ENCODE measurements at regions not wholly inside any gene's neighbourhood (a gene's known extent, or its start where the extent isn't known, plus 50 kb on each side); places are given as distances from the start of the nearest gene placed in this dataset.
"Not testable (repeated sequence)": the region's sequence is repeated elsewhere in the genome, so short reads cannot be mapped to it uniquely, and the experiment has no call there.

DNA sequence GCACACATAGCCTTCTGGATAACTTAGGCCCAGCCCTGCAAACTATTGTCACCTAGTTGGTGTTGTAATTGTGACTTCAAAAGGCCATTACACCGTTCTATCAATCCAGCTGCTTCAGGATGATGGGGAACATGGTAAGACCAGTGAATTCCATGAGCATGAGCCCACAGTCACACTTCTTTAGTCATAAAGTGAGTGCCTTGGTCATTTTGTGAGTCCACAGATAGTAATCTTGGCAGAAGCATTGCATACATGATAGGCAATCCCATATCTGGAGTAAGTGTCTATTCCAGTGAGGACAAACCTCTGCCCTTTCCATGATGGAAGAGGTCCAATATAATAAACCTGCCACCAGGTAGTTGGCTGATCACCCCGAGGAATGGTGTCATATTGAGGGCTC is 94.5 kb upstream of the RAI14 start:
- DNase-seq (ENCODE audit: low spot score): not testable (repeated sequence)

DNA sequence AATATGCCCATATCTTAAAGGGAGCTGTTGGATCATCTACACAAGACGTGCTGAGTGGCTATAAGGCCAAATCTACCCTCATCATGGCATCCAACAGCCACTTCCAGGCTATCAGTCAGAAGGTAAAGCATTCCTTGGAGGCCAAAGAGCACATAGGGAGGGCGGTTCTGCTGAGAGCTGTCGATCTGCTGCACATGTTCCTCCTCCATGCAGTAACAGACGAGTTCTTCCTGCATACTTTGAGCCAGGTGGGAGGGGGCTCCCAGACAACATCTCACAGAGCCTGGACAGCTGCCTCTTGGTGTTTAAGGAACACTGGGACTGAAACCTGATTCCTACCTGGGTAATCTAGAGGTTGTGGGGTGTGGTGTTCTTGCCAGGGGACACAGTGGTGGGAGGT is 93.3 kb upstream of the RAI14 start:
- DNase-seq (ENCODE audit: low spot score): no peak

DNA sequence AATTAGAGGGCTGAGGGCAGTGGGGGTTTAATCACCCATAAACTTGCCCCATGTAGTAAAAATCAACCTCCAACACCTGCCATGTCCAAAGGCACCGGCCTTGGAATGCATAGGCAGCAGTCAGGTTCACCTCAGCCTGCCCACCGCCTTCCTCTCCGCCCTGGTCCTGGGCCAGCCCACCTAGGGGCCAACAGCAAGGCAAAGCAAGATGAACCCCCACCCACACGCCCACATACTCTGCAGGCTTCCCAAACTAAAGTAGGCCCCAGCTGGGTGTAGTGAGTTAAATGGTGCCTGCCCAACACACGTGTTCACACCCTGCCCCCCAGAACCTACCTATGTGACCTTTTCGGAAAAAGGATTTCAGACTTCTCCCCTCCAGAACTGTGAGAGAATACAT is 92.9 kb upstream of the RAI14 start:
- no peak for DNase-seq (ENCODE audit: low spot score)

DNA sequence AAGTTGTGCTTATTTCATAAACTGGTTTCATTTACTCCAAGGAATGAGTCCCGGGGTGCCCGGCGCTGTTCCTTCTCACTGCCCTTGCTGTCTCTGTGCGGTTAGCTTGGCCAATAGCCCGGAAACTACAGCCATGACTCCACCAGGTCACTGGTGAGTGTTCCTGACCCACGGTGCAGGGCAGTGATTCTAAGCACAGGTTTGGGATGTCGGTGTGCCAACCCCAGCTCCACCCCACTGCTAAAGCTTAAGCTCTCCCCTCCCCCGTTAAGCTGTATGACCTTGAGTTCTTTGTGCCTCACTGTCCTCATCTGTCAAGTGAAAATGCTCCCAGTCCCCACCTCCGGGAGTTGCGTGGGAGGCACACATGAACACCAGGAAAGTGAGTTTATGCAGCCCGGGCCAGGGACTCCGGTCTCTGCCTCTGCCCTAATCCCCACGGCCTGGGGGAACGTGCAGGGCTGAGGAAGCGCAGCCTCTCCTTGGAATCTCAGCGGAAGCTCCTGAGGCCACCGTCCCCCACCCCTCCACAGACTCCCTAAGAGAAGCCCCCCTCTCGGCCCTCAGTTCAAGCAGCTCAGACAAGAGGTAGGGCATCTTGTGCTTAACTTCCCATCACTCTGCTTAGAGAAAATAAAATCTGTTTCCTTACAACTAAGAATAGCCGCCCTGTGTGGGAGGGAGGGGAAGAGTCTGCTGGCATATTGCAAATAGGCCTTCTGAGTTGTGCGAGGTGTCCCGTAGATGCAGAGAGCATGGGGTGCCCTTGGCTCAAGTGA is 92.0 kb upstream of the RAI14 start:
- DNase-seq (ENCODE audit: low spot score): no peak

DNA sequence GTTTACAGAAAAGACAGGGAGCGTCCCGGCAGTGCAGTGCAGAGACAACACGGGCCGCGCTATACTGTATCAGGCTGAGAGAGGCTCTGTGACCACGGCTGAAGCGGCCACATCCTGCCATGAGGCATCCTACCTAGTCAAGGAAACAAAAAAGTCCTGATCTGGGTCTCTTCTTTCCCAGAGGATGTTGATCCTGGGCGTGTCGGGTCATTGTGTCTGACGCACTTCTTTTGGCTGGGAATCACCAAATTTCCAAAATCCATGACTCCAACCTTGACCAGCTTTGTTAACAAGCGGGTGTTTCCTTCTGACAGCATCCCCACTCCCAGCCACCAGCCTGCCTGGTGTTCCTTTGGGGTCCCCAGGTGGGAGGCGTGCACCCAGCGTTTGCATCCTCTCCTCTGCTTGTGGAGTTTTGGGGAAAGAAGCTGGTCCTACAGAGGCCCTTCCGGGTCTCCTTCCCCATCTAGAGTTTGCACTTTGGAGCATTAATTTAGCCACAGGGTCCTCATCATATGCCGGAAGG is 91.4 kb upstream of the RAI14 start:
- DNase-seq (ENCODE audit: low spot score): no peak

DNA sequence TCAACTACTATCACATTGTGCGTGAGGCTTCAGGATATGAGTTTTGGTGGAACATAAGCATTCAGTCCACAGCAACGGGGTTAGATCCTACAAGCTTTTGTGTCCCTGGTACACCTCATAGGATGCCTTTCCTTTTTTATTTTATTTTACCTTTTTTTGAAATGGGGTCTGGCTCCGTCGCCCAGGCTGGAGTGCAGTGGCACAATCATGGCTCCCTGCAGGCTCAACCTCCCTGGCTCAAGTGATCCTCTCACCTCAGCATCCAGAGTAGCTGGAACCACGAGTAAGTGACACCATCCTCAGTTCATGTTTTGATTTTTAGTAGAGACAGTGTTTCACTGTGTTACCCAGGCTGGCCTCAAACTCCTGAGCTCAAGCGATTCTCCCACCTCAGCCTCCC is 86.0 kb upstream of the RAI14 start:
- no peak for DNase-seq (ENCODE audit: low spot score)

DNA sequence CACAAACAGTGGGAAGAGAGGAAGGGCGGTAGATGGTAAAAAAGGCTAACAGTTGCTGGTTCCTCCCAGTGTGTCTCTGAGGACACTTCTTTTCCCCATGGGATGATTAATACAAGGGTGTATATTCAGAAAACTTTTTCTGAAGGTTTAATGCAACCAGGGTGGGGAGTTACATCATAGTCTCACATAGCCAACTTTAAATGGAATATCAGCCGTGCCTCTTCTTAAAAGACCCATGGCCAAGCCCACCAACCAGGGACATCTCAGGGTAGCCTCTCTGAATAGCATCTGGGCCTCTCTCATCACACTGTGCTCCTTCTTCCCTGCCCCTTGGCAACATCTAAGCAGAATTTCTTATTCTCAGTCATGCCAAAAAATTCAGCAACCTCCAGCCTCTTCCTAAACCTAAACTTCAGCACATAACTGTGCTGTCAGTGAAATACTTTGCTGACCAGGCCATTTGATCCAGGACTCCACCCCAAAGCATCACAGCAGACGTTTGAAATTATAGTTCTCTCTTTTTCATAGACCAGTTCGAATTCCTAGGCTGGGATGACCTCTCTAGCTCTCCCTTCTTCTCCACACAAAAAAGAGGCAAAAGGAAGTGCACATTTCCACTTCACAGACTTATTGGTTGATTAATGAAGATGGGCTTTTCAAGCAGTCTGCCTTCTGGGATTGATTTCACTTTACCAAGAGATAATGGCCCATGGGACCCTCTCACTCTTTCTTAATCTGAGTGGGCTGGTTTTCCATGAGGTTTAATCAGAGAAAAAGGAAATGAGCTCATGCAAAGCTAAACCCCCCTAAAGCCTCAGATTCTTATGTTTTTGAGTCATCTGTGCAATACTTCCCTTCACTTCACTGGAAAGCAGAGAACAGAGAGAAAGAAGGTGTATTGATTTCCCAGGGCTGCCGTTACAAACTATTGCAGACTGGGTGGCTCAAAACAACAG is 85.1 kb upstream of the RAI14 start:
- DNase-seq (ENCODE audit: low spot score): no peak

DNA sequence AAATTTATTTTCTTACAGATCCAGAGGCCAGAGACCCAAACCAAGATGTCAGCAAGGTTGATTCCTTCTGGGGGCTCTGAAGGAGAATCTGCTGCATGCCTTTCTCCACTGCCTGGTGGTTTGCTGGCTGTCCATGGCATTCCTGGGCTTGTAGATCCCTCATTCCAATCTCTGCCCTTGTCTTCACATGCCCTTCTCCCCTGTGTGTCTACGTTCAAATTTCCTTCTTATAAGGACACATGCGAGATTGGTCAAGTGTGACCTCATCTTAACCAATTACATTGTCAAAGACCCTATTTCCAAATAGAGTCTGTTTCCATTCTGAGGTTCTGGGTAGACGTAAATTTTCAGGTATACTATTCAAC is 84.5 kb upstream of the RAI14 start:
- no peak for DNase-seq (ENCODE audit: low spot score)

DNA sequence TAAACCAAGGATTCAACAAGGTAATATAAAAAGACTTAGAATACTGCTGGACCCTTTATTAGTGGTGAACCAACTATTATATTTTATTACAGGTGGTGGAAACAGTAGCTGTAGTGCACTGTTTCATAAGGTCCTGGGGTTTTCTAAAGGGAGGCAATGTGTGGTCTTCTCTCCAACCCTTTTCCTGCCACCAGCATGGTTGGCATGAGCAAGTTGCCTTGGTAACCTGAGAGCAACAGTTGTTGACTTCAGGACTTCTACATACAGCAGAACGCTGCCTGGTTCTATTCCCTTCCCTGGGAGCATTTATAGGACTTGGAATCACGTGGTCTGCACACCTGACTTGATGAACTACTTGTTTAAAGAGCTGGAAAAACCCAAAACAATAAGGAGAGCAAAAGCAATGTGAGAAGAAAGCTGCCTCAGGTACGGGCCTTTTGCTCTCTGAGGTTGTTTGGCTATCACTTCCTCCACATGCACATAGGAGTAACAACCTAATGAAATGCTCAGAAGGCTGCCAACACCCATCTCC is 81.1 kb upstream of the RAI14 start:
- DNase-seq (ENCODE audit: low spot score): no peak

DNA sequence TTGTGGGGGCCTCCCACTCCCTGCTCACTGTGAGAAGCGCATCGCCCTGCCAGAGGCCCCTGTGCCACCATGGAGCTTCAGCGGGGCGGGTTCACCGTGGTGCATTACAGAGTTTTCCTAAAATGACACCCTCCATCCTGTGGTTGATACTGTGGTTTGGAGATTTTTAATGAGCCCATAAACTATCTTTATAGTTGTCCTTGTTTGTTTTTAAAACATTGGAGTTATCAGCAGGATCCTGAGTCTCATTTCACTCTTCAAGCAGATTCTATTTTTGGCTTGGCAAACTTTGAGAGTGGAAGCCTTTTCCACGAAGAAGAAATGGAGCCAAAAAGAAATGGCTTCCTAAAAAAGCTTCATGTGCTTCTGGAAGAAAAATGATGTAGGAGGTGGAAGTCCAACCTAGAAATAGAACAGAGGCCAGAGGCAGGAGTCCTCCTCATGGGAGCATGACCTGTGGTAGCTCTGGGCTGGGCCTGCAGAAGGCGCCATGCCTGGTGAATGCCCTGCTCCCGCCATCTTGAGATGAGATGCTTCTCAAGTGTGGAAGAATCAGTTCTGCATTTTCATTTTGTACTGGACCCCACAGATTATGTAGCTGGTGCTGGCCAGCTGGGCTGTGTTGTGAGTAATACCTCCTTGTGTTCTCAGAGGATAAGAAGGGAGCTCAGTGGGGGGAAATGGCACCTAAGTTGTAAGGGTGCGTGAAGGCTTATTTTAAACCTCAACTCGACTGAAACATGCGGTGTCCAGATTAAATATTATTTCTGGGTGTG is 79.0 kb upstream of the RAI14 start:
- DNase-seq (ENCODE audit: low spot score): no peak

DNA sequence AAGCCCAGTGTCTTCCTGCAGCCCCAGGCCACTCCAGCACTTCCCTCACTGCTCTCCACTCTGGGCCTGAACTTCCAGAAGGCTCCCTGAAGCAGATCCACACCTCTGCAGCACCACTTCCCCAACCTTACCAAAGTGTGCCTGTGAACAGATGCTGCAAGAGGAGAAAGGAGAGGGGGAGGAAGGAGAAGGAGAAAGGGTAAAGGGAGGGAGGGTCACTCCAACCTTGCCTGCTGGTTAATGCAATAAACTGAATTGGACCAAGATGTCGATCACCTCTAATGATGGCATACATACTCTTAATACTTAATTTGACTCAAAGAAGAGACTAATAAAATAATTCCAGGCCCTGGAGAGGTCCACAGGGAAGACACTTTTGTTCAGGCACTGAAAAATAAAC is 77.2 kb upstream of the RAI14 start:
- no peak for DNase-seq (ENCODE audit: low spot score)

DNA sequence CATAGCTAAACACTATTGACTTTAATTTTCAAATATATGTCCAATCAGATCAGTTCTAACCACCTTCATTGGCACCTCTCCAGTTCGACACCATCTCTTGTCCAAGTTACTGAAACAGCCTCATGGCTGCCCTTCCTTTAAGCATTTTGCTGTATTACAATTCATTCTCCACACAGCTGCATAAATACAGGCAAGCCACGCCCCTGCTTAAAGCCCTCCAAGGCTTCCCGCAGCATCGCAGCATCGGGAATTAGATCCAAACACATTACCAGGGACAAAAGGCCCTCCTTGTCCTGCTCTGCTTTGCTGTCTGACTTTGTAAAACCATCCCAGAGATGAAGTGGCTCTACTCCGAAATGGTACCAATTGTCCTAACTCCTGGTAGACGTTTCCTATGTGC is 75.1 kb upstream of the RAI14 start:
- no peak for DNase-seq (ENCODE audit: low spot score)

DNA sequence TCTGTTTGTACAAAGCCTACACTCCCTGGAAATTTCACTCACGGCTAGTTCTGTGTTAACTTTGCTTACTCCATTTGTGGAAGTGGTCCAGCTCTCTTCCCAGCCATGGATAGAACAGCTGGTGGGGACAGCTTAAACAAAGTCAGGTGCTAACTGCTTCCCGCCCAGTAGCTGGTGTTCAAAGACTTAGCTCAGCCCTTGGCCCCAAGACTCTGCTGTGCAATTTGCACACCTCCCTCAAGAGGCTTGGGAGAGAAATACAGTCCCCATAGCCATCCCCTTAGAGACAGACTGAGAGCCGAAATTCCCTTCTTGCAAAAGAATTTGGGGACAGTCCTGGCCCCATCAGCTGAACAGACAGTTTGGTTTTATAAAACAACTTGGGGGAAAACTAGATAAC is 73.8 kb upstream of the RAI14 start:
- no peak for DNase-seq (ENCODE audit: low spot score)

DNA sequence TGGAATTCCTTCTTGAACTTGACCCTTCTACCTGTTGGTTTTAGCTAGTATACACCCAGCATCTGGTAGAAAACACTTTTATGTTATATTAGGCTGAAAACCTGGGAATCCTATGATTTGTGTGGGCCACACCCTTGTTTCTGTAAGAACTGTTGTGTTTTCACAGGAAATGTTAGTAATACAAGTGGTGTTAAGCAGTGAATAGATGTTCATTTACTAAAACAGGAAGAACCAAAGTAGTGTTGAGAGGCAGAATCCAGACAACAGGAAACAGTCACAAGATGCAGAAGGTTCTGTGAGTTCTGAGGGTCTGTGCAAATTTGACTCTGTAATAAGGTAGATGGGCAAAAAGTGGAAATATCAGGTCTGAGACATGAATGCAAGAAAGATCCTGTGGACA is 73.0 kb upstream of the RAI14 start:
- no peak for DNase-seq (ENCODE audit: low spot score)

DNA sequence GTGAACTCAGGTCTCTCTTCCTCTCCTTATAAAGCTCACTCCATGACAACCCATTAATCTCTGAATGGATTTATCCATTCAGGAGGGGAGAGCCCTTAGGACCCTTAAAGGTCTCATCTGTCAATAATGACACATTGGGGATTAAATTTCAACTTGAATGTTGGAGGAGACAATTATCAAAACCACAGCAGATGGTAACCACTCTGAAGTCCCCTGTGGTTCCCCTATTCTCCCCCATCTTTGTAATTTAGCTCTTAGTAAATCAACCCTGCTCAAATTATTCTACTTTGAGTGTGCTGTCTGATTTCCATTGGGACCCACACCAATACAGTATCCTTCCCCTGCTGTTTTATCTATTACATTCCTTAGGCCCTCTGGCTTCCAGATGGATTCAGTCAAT is 72.0 kb upstream of the RAI14 start:
- DNase-seq (ENCODE audit: low spot score): no peak

DNA sequence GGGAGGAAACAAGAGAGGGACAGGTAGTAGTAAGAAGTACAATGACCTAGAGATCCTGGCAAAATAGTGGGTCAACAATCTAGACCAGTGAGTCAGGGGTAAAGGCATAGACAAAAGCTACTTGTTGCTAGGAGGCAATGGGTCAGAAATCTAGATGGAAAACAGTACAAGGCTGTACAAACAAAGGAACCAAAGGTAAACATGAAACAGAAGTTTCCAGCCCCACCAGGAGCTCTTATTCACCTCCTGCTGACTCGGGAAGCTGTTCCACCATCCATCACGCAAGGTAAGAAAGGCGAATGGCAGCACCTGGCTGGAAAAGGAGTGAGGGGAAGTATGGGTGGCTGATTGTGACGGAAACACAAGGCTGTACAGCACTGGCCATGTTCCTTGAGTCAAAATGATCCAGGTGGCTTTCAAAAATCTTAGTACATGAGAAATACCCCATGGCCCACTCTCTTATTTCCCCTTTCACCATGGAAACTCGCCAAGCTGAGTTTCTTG is 70.5 kb upstream of the RAI14 start:
- DNase-seq (ENCODE audit: low spot score): peak; percentile 50

DNA sequence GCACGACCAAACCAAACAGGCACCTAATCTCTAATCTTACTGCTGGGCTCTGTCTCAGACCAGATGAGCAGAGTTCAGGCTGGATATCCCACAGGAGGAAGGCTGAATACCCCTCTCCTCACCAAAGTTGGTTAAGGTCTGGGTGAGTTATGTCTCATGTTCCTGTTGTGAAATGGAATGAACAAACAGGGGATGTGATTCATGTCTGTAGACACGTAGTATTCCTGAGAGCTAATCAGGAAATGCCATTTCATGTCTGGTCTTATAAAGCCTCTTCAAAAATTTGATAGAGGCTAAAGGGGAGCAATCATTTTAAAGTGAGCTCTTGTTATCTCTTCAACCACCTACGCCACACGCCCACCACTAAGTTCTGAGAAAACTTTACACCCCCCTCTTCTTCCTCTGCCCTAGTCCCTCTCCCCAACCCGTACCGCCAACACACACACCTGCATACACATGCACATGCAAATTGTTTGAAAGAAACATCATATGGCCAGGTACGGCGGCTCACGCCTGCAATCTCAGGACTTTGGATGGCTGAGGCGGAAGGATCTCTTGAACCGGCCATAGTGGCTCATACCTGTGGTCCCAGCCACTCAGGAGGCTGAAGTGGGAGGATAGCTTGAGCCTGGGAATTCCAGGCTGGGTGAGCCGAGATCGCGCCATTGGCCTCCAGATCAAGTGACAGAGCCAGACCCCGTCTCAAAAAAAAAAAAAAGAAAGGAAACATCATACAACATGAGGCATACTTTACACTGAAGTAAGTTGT is 69.8 kb upstream of the RAI14 start:
- peak; percentile 29 for DNase-seq (ENCODE audit: low spot score)

DNA sequence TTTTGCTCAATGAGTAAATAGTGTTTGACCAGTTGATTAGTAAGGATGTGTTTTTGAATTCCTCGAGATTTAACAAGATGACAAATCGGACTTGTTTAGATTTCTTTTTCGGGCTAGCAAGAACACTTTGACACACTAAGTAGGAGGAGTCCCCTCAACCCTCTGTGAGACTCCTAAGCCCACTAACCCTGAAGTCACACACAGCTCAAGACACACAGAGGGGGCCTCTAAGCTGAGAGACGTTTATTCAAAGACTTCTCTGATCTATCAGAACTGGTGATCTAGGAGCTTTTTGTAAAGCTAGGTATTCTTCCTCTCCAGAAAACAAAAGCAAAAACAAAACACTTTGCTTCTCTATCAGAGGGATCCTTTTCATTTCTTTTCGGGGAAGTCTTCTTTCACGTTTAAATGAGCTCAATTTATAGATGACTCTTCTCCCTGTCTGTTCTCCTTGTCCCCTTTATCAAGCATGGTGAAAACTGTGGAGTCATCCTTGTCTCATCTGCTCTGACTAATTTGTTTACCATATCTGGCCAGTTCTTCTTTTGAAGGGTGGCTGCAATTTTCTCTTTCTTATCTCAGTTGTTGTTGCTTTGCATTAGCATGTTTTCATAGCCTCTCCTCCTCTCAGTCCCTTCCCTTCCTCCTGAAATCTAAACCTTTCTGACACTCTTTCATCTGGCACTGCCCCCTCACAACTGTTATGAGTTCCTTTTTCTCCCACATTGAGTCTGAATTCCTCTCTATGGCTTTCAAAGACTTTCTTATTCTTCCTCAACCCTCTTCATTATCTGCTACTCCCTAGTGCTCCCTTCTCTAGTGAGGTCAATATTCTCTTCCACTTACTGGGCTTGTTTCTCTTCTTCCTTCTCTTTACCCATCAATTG is 68.5 kb upstream of the RAI14 start:
- no peak for DNase-seq (ENCODE audit: low spot score)

DNA sequence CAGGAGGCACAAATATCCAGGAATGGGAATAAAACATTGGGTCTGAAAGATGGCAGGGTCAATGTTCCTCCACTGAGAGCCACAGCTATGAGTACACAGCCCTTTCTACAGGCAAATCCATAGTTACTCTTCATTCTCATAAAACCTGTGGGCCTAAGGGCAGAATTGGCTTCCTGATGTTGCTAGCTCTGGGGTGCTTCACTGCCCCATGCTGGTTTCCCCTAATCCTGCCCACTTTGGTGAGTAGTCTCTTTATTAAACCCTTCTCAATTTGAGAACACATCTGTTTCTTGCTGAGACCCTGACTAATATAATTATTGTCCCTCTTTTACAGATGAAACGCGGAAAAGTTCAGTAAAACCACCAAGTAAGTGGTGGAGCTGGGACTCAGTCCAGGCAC is 66.3 kb upstream of the RAI14 start:
- no peak for DNase-seq (ENCODE audit: low spot score)

DNA sequence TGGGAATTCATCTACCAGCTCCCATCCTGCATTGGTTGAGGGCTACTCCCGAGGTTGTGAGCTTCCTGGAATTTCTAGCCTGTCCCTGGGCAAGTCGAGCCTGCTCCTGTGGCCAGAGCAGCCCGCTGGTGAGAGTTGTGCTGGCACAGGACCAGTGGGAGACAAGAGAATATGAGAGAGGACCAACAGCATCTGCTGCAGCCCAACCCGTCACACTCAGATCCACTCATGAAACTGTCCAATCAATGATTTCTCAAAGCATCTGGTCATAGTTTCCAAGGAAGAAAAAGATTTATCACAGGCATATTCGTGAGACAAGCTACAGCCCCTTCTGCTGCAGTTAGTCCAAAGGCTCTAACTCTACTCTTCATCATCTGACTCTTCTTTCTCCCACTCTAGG is 64.4 kb upstream of the RAI14 start:
- no peak for DNase-seq (ENCODE audit: low spot score)

Measured in HuH-7.5 (cell line).